SK-N-SH treated with all-trans-retinoic acid at 6 μM for 48 hours (cell line): ENCODE measurements at regions not wholly inside any gene's neighbourhood (a gene's known extent, or its start where the extent isn't known, plus 50 kb on each side); places are given as distances from the start of the nearest gene placed in this dataset.

Source experiments
- GLIS3 ChIP-seq: fragments of 250-450 bp; sonication (Bioruptor Pico); IDR thresholded peaks from 2 replicates; pipeline ENCODE4 v1.5.0; 2020; ENCODE audit warnings: mild to moderate bottlenecking, moderate library complexity
- OSR1 ChIP-seq: fragments of 250-450 bp; sonication (Bioruptor Pico); IDR thresholded peaks from 2 replicates; pipeline ENCODE4 v1.8.0; 2022; ENCODE audit warnings: moderate library complexity, mild to moderate bottlenecking, inconsistent platforms
- TF ChIP-seq, protein P1 (sequence below): fragments of 250-450 bp; sonication (Bioruptor Pico); IDR thresholded peaks from 2 replicates; pipeline ENCODE4 v1.5.1; 2020; ENCODE audit warnings: low read depth, mild to moderate bottlenecking, moderate library complexity

DNA sequence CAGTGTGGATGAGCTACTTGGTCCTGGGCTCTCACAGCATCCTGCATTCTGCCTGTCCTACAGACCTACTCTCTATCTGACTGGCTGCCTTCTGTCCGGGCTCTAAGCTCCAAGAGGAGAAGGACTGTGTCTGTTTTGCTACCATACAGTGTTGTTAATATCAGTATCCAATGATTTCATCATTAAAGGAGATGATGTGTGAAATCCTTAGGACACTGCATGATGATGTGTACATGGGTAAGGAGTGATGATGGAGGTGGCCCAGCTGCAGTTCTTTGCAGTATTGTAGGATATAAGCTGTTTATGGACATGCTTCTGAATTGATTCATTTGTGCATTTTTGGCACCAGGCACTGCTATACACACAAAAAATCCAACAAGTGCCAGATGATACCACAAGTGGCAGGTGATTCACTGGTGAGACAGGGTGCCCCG lies 536.9 kb upstream of the CDH11 start:
- TF ChIP-seq, protein P1, sequence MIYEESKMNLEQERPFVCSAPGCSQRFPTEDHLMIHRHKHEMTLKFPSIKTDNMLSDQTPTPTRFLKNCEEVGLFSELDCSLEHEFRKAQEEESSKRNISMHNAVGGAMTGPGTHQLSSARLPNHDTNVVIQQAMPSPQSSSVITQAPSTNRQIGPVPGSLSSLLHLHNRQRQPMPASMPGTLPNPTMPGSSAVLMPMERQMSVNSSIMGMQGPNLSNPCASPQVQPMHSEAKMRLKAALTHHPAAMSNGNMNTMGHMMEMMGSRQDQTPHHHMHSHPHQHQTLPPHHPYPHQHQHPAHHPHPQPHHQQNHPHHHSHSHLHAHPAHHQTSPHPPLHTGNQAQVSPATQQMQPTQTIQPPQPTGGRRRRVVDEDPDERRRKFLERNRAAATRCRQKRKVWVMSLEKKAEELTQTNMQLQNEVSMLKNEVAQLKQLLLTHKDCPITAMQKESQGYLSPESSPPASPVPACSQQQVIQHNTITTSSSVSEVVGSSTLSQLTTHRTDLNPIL = no peak
- TF ChIP-seq GLIS3 (CRISPR knock-in tag) (no peak), OSR1 (CRISPR knock-in tag) (no peak)
